Right ventricle myocardium superior (tissue), 1 donor: ENCODE measurements at regions not wholly inside any gene's neighbourhood (a gene's known extent, or its start where the extent isn't known, plus 50 kb on each side); places are given as distances from the start of the nearest gene placed in this dataset.
"Not testable (repeated sequence)": the region's sequence is repeated elsewhere in the genome, so short reads cannot be mapped to it uniquely, and the experiment has no call there.

ENCODE experiments used
- ATAC-seq: fragments of 200-7000 bp; cut with Tn5 transposase; one replicate; pipeline ENCODE4 v1.9.1; 2020; ENCODE audit warnings: mild to moderate bottlenecking; ENCODE audit not compliant: poor library complexity
- DNase-seq: peaks from one replicate; pipeline ENCODE4 v3.0.0-alpha.2; 2020
- intact Hi-C: fragments of 100-400 bp; cut with DNase I; formaldehyde crosslinking; loops from one replicate; pipeline ENCODE4 v1.11.2; 2022
- donor health status: DM: no; HTN: yes; CAD: no; lungs with severe emphysema.

GRCh38 chr21:28181730-28182129 is 810.9 kb downstream of the LTN1 start:
- ATAC-seq (no peak), DNase-seq (no peak)
- intact Hi-C loops, result no loop called here

GRCh38 chr21:28179136-28179535 is 813.5 kb downstream of the LTN1 start:
- ATAC-seq, result no peak
- DNase-seq, result no peak
- intact Hi-C loops, result no loop called here

DNA sequence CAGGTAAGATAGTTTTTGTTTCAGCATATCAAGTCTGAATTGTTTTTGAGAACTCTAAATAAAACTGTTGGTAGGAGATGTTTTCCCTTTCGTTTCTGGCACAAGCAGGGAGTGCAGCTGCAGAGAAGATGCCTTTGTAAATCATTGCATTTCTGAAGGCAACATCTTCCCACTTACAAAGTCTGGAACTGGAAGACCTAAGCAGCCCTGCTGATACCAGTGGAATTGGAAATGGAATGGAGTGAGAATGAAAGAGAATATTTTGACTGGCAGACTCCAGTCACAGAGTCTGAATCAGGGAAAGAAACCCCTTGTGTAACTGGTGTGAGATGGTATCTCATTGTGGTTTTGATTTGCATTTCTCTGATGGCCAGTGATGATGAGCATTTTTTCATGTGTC is 815.6 kb downstream of the LTN1 start:
- DNase-seq (no peak), ATAC-seq (no peak)
- intact Hi-C loops, result no loop called here

- intact Hi-C loops, result no loop called here
- ATAC-seq (no peak), DNase-seq (no peak)
Measured at GRCh38 chr21:28174701-28175100, 818.0 kb downstream of the LTN1 start.

GRCh38 chr21:28174006-28174405 is 818.7 kb downstream of the LTN1 start:
- no peak for ATAC-seq
- intact Hi-C loops, result no loop called here
- no peak for DNase-seq

DNA sequence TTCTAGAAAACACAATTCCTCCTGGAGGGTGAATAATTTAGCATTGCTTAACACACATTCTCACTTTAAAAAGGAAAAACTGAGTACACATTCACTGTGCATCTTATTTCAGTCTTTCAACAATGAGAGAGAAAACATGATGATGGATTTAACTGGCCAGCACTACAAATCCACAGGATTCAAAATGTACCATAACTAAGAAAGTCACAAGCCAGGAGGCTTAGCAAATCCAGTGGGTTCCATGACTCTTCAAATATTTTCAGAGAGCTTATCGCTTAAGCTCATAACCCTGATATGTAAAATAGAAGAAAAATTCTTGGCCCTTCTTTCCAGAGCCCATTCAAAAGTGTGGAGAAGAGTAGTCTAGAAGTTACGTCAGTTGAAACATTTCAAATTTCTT is 820.3 kb downstream of the LTN1 start:
- no peak for DNase-seq
- intact Hi-C loops, result no loop called here
- ATAC-seq, result no peak

- no peak for DNase-seq
- ATAC-seq, result no peak
- intact Hi-C loops, result no loop called here
Measured at GRCh38 chr21:28167366-28167765, 825.3 kb downstream of the LTN1 start.

DNA sequence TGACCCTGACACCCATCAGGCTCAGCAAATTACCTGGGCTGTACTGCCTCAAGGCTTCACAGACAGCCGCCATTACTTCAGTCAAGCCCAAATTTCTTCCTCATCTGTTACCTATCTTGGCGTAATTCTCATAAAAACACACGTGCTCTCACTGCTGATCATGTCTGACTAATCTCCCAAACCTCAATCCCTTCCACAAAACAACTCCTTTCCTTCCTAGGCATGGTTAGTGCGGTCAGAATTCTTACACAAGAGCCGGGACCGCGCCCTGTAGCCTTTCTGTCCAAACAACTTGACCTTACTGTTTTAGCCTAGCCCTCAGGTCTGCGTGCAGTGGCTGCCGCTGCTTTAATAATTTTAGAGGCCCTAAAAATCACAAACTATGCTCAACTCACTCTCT is 828.2 kb downstream of the LTN1 start:
- DNase-seq, ATAC-seq, intact Hi-C loops: not testable (repeated sequence)

GRCh38 chr21:28162052-28162451 is 830.6 kb downstream of the LTN1 start:
- DNase-seq, ATAC-seq, intact Hi-C loops: not testable (repeated sequence)

DNA sequence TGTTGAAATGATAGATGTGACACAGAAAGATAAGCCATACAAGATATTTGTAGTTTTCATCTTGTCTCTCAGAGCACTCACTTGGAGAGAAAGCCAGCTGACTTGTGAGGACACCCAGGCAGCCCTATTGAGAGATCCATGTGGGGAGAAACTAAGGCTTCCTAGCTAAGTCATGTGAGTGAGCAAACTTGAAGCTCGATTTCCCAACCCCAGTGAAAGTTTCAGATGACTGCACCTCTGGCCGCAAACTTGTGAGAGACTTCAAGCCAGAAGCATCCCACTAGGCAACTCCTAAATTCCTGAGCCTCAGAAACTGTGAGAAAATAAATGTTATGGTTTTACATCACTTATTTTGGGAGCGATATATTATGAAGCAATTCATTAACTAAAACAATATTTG is 832.3 kb downstream of the LTN1 start:
- intact Hi-C loops, result no loop called here
- ATAC-seq, result no peak
- DNase-seq, result peak; percentile 18

DNA sequence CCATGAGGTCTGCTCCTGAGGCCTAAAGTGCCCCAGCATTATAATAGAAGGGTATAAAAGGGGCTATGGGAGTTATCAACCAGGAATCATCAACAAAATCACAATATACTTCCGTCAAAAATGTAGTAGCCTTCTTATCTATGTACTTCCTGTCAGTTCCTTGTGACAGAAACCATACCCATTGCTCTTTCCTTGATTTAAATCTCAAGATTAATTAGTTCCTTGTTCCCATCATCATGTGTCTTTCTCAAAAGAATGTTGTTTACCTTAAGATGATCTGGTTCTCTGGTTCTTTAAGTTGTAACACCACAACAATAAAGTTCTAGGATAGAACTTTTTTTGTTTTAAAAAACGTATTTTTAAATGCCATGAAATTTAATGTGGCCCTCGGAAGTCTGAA is 833.3 kb downstream of the LTN1 start:
- DNase-seq (no peak), ATAC-seq (no peak)
- intact Hi-C loops, result no loop called here

GRCh38 chr21:28156590-28156989 is 836.1 kb downstream of the LTN1 start:
- intact Hi-C loops, result no loop called here
- ATAC-seq (no peak), DNase-seq (no peak)

- no peak for ATAC-seq
- no peak for DNase-seq
- intact Hi-C loops, result no loop called here
Measured at GRCh38 chr21:28154121-28154520, 838.6 kb downstream of the LTN1 start.

DNA sequence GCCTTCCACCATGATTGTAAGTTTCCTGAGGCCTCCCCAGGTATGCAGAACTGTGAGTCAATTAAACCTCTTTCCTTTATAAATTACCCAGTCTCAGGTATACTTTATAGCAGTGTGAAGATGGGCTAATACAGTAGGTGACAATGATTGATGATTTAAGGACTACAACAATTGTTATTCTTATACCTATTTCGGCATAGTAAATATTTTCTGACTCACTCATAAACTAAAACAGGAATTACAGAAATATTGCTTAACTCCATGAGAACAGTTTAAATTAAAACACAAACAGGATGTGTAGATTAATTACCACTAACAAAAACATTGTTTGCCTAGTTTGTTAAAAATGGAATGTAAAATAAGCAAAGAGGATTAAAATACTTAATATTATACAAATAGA is 839.9 kb downstream of the LTN1 start:
- DNase-seq, result no peak
- intact Hi-C loops, result no loop called here
- ATAC-seq, result no peak

GRCh38 chr21:28151758-28152157 is 840.9 kb downstream of the LTN1 start:
- no peak for DNase-seq
- intact Hi-C loops, result no loop called here
- no peak for ATAC-seq

DNA sequence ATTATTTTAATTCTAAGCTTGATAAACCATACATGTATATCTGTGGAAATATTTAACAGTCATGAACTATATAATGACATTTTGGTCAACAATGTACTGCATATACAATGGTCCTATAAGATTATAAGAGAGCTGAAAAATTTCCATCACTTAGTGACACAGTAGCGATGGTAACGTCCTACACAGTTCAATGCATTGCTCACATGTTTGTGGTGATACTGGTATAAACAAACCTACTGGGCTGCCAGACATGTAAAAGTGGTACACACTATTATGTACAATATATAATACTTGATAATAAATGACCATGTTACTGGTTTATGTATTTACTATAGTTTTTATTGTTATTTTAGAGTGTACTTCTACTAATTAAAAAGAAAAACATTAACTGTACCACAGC is 841.9 kb downstream of the LTN1 start:
- DNase-seq (no peak), ATAC-seq (no peak)
- intact Hi-C loops, result no loop called here

DNA sequence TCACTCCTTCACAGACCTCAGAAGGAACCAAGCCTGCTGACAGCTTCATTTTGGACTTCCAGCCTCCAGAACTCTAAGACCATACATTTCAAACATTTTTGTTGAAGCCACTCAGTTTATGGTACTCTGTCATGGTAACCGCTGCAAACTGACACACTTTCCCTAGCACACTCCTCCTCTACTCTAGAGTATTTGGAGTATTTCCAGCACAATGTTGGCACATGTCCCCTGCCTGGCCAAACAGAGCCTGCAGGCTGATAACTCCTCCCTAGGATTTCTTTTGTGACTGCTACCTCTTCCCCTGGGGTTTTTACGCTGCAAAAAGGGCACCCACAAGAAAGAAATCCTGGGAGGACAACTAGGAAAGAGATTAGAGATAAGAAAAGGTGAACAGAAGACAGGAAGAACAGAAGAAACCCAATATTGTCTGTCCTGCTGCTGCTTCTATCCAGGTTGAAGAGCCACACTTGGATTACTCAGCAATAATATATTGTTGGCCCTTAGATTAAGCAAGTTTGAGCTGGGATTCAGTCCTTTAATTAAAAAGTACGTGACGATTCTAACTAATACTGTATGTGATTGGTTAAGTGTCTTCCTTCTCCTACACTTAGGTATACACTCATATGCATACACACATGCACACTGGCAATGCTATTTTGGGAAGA is 844.1 kb downstream of the LTN1 start:
- DNase-seq (no peak), ATAC-seq (peak; percentile 97)
- intact Hi-C loops, result no loop called here

- intact Hi-C loops, result no loop called here
- DNase-seq, result no peak
Measured at GRCh38 chr21:28144653-28145052, 848.0 kb downstream of the LTN1 start.

GRCh38 chr21:28144089-28144488 is 848.6 kb downstream of the LTN1 start:
- DNase-seq, result no peak
- intact Hi-C loops, result no loop called here
- ATAC-seq, result no peak

More at GRCh38 chr21:28144653-28145052, 848.0 kb downstream of the LTN1 start:
- no peak for ATAC-seq

DNA sequence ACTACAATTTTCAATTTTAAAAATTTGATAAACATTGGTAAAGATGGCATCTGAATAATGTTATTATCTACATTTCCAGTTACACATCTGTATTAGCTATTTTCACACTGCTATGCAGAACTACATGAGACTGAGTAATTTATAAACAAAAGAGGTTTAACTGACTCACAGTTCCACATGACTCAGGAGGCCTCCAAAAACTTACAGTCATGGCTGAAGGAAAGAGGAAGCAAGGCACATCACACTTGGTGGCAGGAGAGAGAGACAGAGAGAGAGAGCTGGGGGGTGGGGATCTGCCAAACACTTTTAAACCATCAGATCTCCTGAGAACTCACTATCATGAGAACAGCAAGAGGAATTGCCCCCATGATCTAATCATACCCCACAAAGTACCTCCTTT is 850.0 kb downstream of the LTN1 start:
- DNase-seq (no peak), ATAC-seq (no peak)
- intact Hi-C loops, result no loop called here

DNA sequence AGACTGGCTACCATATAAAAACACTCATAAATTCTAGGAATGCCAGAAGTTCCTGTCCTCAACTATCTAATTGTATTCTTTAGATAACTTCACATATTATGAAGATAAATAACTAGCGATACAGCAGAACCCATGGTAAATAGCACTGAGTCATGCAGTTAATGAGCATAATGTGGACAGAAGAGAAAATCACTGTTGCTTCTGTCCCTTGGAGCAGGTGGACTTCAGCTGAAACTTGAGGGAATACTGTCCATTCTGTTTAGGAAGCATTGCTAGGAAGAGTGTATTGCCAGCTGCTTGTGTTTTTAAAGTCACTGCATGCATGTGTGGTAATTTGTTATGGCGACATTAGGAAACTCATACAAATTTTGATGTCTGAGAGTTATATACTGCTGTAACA is 854.4 kb downstream of the LTN1 start:
- intact Hi-C loops, result no loop called here
- ATAC-seq, result no peak
- no peak for DNase-seq
